Fibroblast of the aortic adventitia (primary cell): ENCODE measurements at regions not wholly inside any gene's neighbourhood (a gene's known extent, or its start where the extent isn't known, plus 50 kb on each side); places are given as distances from the start of the nearest gene placed in this dataset.

Experiments
- DNase-seq: peaks from one replicate; pipeline ENCODE4 v3.0.0-alpha.2; 2010; ENCODE audit warnings: low read depth
- H3K4me3 ChIP-seq: 2 replicates; pipeline ENCODE4 v1.5.1; 2011; ENCODE audit warnings: low read depth, mild to moderate bottlenecking, control low read depth, low read length, moderate library complexity
- CTCF ChIP-seq: IDR thresholded peaks from 2 replicates; pipeline ENCODE4 v1.5.1; 2011; ENCODE audit warnings: mild to moderate bottlenecking, low read length, control low read depth, inconsistent platforms; ENCODE audit not compliant: insufficient read depth

DNA sequence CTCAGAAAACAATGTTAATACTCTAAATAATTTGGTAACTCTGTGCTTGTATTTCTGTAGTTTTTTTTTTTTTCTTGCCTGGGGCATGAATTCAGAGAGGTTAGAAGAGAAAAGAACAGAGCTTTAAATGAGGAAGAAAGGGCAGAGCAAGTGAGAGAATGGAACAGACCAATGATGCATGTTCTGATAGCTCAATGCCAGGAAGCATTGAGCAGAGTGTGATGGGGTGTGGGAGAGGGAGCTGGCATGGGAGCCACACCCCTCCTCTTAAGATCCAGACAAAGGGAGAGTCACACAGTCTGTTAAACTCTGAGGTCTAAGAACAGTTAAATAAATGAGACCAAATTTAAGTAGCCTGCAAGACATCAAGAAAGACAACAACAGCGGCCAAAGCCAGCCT lies 538.6 kb downstream of the TUSC7 start:
- TF ChIP-seq CTCF: no peak
- no peak overlapping the region for H3K4me3 ChIP-seq
- DNase-seq: no peak

- no peak for TF ChIP-seq CTCF
These were observed 542.6 kb downstream of the TUSC7 start for GRCh38 chr3:117252208-117252607.

GRCh38 chr3:117252651-117253050 lies 543.1 kb downstream of the TUSC7 start:
- no peak for DNase-seq
- TF ChIP-seq CTCF: no peak
- no peak overlapping the region for H3K4me3 ChIP-seq

More at GRCh38 chr3:117252208-117252607, 542.6 kb downstream of the TUSC7 start:
- DNase-seq: peak; percentile 4
- H3K4me3 ChIP-seq: no peak overlapping the region

GRCh38 chr3:117253636-117254035 lies 544.1 kb downstream of the TUSC7 start:
- no peak for DNase-seq
- TF ChIP-seq CTCF: no peak
- H3K4me3 ChIP-seq: no peak overlapping the region

DNA sequence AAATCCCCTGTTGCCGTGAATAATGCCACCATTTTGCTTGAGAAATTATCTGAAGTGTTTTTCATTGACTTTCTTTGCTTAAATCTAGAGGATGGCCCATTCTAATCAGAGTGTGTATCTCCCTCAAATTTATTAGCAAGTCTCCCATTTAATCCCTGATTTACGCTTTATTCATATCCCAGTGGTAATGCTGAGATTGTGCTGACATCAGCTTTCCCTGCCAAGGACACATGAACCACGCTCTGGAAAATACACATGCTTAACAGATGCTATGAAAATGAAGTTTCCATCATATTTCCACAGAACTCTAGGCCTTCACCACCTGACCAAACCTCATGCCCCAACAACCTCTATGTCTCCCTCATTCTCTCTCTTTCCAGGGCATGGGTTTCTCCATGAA lies 545.4 kb downstream of the TUSC7 start:
- DNase-seq: no peak
- no peak overlapping the region for H3K4me3 ChIP-seq
- no peak for TF ChIP-seq CTCF

DNA sequence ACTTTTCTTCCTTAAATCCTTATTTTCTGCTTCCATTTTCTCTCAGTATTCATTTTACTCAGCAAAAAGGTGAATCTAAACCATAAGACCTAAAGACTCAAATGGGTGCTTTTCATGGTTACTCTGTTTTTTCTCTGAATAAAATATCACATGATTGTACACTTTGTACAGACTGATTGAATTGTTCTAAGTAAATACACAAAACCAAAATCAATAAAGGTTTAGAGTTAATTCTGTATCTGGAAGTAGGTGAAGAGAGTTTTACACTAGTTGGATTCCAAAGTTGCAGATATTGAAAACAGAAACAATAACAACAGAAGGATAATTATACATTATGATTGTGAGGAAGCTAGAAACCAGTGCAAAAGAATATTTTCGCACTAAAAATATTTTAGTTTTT lies 546.2 kb downstream of the TUSC7 start:
- TF ChIP-seq CTCF: no peak
- DNase-seq: no peak

DNA sequence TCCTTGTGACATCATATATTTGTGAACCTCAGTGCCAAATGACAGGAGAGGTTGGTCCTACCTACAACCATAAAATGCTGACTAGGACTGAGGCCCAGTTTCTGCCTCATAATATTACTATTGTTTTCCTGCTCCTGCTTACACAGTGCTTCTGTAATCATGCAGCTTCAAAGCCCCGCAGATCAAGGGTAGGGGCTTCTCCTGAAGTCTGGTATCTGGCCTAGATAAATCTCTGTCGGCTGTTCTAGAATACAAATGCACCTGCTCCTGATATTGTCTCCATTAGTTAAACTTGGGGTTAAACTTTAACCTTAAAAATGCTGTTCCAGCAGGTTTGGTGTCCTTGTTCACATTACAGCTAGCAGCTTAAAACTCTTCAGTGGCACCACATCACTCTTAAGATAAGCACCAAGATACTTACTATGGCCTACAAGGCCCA lies 552.4 kb downstream of the TUSC7 start:
- no peak for DNase-seq
- TF ChIP-seq CTCF: no peak
- H3K4me3 ChIP-seq: no peak overlapping the region

More for the DNA sequence above, 546.2 kb downstream of the TUSC7 start:
- no peak overlapping the region for H3K4me3 ChIP-seq
